ENCODE measurements at regions not wholly inside any gene's neighbourhood (a gene's known extent, or its start where the extent isn't known, plus 50 kb on each side); places are given as distances from the start of the nearest gene placed in this dataset.

DNA sequence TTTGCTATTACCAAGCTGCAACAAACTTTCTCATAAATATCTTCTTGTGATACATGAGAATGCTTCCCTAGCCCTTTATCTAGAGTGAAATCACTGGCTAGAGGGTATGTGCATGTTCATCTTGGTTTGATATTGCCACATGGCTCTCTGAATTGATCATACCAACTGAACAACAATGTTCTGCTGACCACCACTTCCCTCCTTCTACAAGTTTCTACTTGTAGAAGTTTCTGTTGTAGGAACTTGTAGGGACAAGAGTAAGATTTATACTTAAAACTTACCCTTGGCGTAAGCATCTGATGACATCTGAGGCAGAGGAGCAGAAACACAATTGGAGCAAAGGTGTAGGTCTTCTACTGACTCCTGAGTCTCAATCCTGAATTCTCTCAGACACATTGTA, 86.3 kb upstream of the FAM13C start:
- FAIRE-seq (no peak), DNase-seq (ENCODE audit: low read depth in 1 of 2, low spot score in 2 of 2) (no peak)
- TF ChIP-seq TAF1 (IDR thresholded peaks at IDR 0.05; ENCODE audit: low read depth, low read length), result no peak
- TF ChIP-seq EGR1 (IDR thresholded peaks at IDR 0.05; ENCODE audit: borderline replicate concordance, low read depth, low read length), result no peak
- TF ChIP-seq SAP30 (IDR thresholded peaks at IDR 0.05; ENCODE audit: insufficient read depth, insufficient replicate concordance, low read length), result no peak
- TF ChIP-seq, protein P1, sequence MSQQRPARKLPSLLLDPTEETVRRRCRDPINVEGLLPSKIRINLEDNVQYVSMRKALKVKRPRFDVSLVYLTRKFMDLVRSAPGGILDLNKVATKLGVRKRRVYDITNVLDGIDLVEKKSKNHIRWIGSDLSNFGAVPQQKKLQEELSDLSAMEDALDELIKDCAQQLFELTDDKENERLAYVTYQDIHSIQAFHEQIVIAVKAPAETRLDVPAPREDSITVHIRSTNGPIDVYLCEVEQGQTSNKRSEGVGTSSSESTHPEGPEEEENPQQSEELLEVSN (IDR thresholded peaks at IDR 0.05), result no peak
- TF ChIP-seq RXRA (IDR thresholded peaks at IDR 0.05; ENCODE audit: insufficient read depth, low read depth, low read length), result no peak
- TF ChIP-seq RNF2 (IDR thresholded peaks at IDR 0.05; ENCODE audit: borderline replicate concordance, low read depth, low read length, missing control alignments, poor library complexity, severe bottlenecking), result no peak
- TF ChIP-seq KDM5A (IDR thresholded peaks at IDR 0.05; ENCODE audit: low read length), result no peak
- TF ChIP-seq, protein P2, sequence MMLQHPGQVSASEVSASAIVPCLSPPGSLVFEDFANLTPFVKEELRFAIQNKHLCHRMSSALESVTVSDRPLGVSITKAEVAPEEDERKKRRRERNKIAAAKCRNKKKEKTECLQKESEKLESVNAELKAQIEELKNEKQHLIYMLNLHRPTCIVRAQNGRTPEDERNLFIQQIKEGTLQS (IDR thresholded peaks at IDR 0.05; ENCODE audit: insufficient read depth, low read depth, low read length), result no peak
- no peak for TF ChIP-seq POLR2AphosphoS5 (IDR thresholded peaks at IDR 0.05; ENCODE audit: low read depth, low read length)
- Histone ChIP-seq H3K9me3 (ENCODE audit: insufficient read depth in 2 of 2, low read depth in 1 of 2, low read length in 1 of 2) (no peaks in the 10 kb centered on the region), H2BK120ac (replicated peaks; ENCODE audit: low read depth, low read length) (no peak overlapping the region), H3K36me3 (ENCODE audit: control insufficient read depth in 2 of 4, insufficient read depth in 4 of 4, low read length in 3 of 4) (no peaks in the 10 kb centered on the region), H4K20me1 (replicated peaks in 1 of 2; ENCODE audit: control insufficient read depth in 1 of 2, insufficient read depth in 2 of 2, low read length in 2 of 2) (no peaks in the 10 kb centered on the region), H2BK5ac (ENCODE audit: low read depth, low read length) (no peak overlapping the region), H3K23ac (ENCODE audit: insufficient read length) (no peak overlapping the region), H3K4ac (replicated peaks; ENCODE audit: insufficient read length, low read depth, low read length) (no peak overlapping the region), H3K79me2 (ENCODE audit: control insufficient read depth in 1 of 2, insufficient read depth in 2 of 2, low read length in 2 of 2) (no peaks in the 10 kb centered on the region), H2BK12ac (ENCODE audit: low read depth, low read length) (no peak overlapping the region), H4K5ac (ENCODE audit: insufficient read length, low read depth, low read length) (no peak overlapping the region), H3K14ac (ENCODE audit: insufficient read length) (no peak overlapping the region), H2BK20ac (ENCODE audit: low read length) (no peak overlapping the region), H3K9ac (replicated peaks in 1 of 4; ENCODE audit: extremely low read depth in 1 of 4, low read depth in 3 of 4, low read length in 3 of 4) (no peak overlapping the region), H3K4me1 (replicated peaks in 1 of 4; ENCODE audit: control insufficient read depth in 3 of 4, insufficient read depth in 4 of 4, low read length in 3 of 4) (no peaks in the 10 kb centered on the region), H3K79me1 (ENCODE audit: low read depth, low read length) (no peaks in the 10 kb centered on the region), H2AFZ (ENCODE audit: low read length) (no peak overlapping the region), H2AK5ac (ENCODE audit: low read depth, low read length) (no peak overlapping the region), H4K91ac (replicated peaks; ENCODE audit: insufficient read length, low read length) (no peak overlapping the region), H3K18ac (ENCODE audit: extremely low read depth, low read length) (no peak overlapping the region), H3K27ac (ENCODE audit: low read depth, low read length) (no peak overlapping the region), H4K8ac (ENCODE audit: extremely low read depth, insufficient read depth, low read length) (no peak overlapping the region), H2BK15ac (ENCODE audit: low read length) (no peak overlapping the region), H3K4me3 (ENCODE audit: extremely low read depth in 1 of 4, insufficient read depth in 2 of 4, low read depth in 3 of 4, low read length in 4 of 4) (no peak overlapping the region), H3K56ac (replicated peaks; ENCODE audit: insufficient read length, low read depth, low read length) (no peak overlapping the region), H3K23me2 (ENCODE audit: low read depth, low read length) (no peaks in the 10 kb centered on the region), H3K27me3 (replicated peaks in 1 of 4; ENCODE audit: control insufficient read depth in 3 of 4, extremely low read depth in 1 of 4, insufficient read depth in 3 of 4, low read length in 3 of 4) (no peaks in the 10 kb centered on the region), H3K4me2 (ENCODE audit: insufficient read depth in 1 of 2, low read depth in 2 of 2, low read length in 2 of 2) (no peak overlapping the region)
- ChIA-PET CTCF (ENCODE audit: partially characterized antibody) (no interaction called here), POLR2A (ENCODE audit: partially characterized antibody) (no interaction called here)
- 83% methylated on average over 1 of the region's 1 CpG; no CpG with 5 or more reads in 1 of the 2 experiments for WGBS, 2 experiments (ENCODE audit: extremely low coverage in 1 of 2, insufficient coverage in 1 of 2, insufficient read length in 1 of 2, insufficient replicate concordance in 2 of 2, low coverage in 1 of 2, low lambda C conversion rate in 2 of 2, missing lambda C conversion rate in 1 of 2)
